GM21447 (cell line): ENCODE measurements at regions not wholly inside any gene's neighbourhood (a gene's known extent, or its start where the extent isn't known, plus 50 kb on each side); places are given as distances from the start of the nearest gene placed in this dataset.
"Not testable (repeated sequence)": the region's sequence is repeated elsewhere in the genome, so short reads cannot be mapped to it uniquely, and the experiment has no call there.

Experiments used
- ATAC-seq: cut with Tn5 transposase; IDR thresholded peaks from one replicate; pipeline ENCODE4 v1.9.1; 2021; ENCODE audit not compliant: unreplicated experiment

- ATAC-seq = no peak
These were observed 914.1 kb downstream of the TRHDE start for GRCh38 chr12:73186272-73186671.

- ATAC-seq = no peak
These were observed 915.6 kb downstream of the TRHDE start for GRCh38 chr12:73187765-73188164.

- no peak for ATAC-seq
These were observed 938.5 kb downstream of the TRHDE start for GRCh38 chr12:73210548-73211204.

- no peak for ATAC-seq
These were observed 948.8 kb downstream of the TRHDE start for GRCh38 chr12:73220951-73221350.

GRCh38 chr12:73221398-73221797, 949.2 kb downstream of the TRHDE start:
- no peak for ATAC-seq

GRCh38 chr12:73221836-73222235, 949.7 kb downstream of the TRHDE start:
- ATAC-seq = no peak

GRCh38 chr12:73225371-73225937, 953.3 kb downstream of the TRHDE start:
- no peak for ATAC-seq

GRCh38 chr12:73225941-73226340, 953.8 kb downstream of the TRHDE start:
- ATAC-seq = no peak

- ATAC-seq = no peak
These were observed 954.4 kb downstream of the TRHDE start for GRCh38 chr12:73226593-73226992.

- not testable (repeated sequence) for ATAC-seq
These were observed 956.7 kb downstream of the TRHDE start for GRCh38 chr12:73228828-73229227.

- no peak for ATAC-seq
These were observed 963.2 kb downstream of the TRHDE start for GRCh38 chr12:73235387-73235786.

GRCh38 chr12:73240110-73240509, 967.9 kb downstream of the TRHDE start:
- ATAC-seq = no peak

- no peak for ATAC-seq
These were observed 990.7 kb downstream of the TRHDE start for GRCh38 chr12:73262788-73263381.

GRCh38 chr12:73266206-73266605, 994.0 kb downstream of the TRHDE start:
- ATAC-seq = no peak

GRCh38 chr12:73274976-73275375, 1002.8 kb downstream of the TRHDE start:
- no peak for ATAC-seq

GRCh38 chr12:73277971-73278370, 1005.8 kb downstream of the TRHDE start:
- ATAC-seq = no peak

GRCh38 chr12:73301530-73301929, 1029.4 kb downstream of the TRHDE start:
- ATAC-seq = no peak

GRCh38 chr12:73307260-73307659, 1035.1 kb downstream of the TRHDE start:
- ATAC-seq = no peak

GRCh38 chr12:73308079-73308478, 1035.9 kb downstream of the TRHDE start:
- no peak for ATAC-seq

GRCh38 chr12:73308747-73309146, 1036.6 kb downstream of the TRHDE start:
- ATAC-seq = no peak

- ATAC-seq = no peak
These were observed 1049.1 kb downstream of the TRHDE start for GRCh38 chr12:73321319-73321718.

GRCh38 chr12:73321776-73322175, 1049.6 kb downstream of the TRHDE start:
- no peak for ATAC-seq
